ENCODE measurements at regions not wholly inside any gene's neighbourhood (a gene's known extent, or its start where the extent isn't known, plus 50 kb on each side); places are given as distances from the start of the nearest gene placed in this dataset.

- TF ChIP-seq ATF7 (IDR thresholded peaks at IDR 0.05) (no peak), CTCF (IDR thresholded peaks at IDR 0.05 in 2 of 3, conservative IDR thresholded peaks at IDR 0.05 in 1 of 3; ENCODE audit: insufficient read depth in 2 of 3, low read depth in 1 of 3, low read length in 3 of 3) (no peak), POLR2A (conservative IDR thresholded peaks at IDR 0.05) (no peak), SAP30 (IDR thresholded peaks at IDR 0.05; ENCODE audit: borderline replicate concordance, insufficient read depth, low read depth, low read length, poor library complexity, severe bottlenecking) (no peak), HMG20A (CRISPR knock-in tag; conservative IDR thresholded peaks at IDR 0.05) (no peak), ZNF407 (IDR thresholded peaks at IDR 0.05; ENCODE audit: low read depth) (no peak), ZNF431 (CRISPR knock-in tag; IDR thresholded peaks at IDR 0.05) (no peak), TAF1 (IDR thresholded peaks at IDR 0.05; ENCODE audit: control insufficient read depth, extremely low read depth, insufficient read depth, low read length, severe bottlenecking) (no peak), ZFP36 (IDR thresholded peaks at IDR 0.05; ENCODE audit: low read depth, low read length, partially characterized antibody) (no peak), CXXC5 (CRISPR knock-in tag; IDR thresholded peaks at IDR 0.05) (no peak)
- TF ChIP-seq, protein P1, sequence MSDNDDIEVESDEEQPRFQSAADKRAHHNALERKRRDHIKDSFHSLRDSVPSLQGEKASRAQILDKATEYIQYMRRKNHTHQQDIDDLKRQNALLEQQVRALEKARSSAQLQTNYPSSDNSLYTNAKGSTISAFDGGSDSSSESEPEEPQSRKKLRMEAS (CRISPR knock-in tag; IDR thresholded peaks at IDR 0.05) = no peak
Observed at GRCh38 chr16:79298894-79299799, 301.4 kb downstream of the MAF start.
